Trophoblast cell (in vitro differentiated cells and primary cell): ENCODE measurements at regions not wholly inside any gene's neighbourhood (a gene's known extent, or its start where the extent isn't known, plus 50 kb on each side); places are given as distances from the start of the nearest gene placed in this dataset.
"Not testable (repeated sequence)": the region's sequence is repeated elsewhere in the genome, so short reads cannot be mapped to it uniquely, and the experiment has no call there.

Experiments used
- DNase-seq, 2 donors: peaks; one replicate each; pipeline ENCODE4 v3.0.0-alpha.2; 2016
- H2AFZ ChIP-seq: 2 replicates; pipeline ENCODE4 v1.6.1; 2013; ENCODE audit warnings: low read length, moderate library complexity, mild to moderate bottlenecking; ENCODE audit not compliant: insufficient read depth, poor library complexity
- H2AK5ac ChIP-seq: 2 replicates; pipeline ENCODE4 v1.6.1; 2013; ENCODE audit warnings: mild to moderate bottlenecking, low read length
- H2BK120ac ChIP-seq: 2 replicates; pipeline ENCODE4 v1.6.1; 2013; ENCODE audit warnings: low read length, mild to moderate bottlenecking, moderate library complexity; ENCODE audit not compliant: insufficient read depth, poor library complexity
- H2BK12ac ChIP-seq: 2 replicates; pipeline ENCODE4 v1.6.1; 2013; ENCODE audit warnings: mild to moderate bottlenecking, low read length, moderate library complexity
- H2BK5ac ChIP-seq: 2 replicates; pipeline ENCODE4 v1.6.1; 2013; ENCODE audit warnings: low read length, low read depth, moderate library complexity, mild to moderate bottlenecking; ENCODE audit not compliant: poor library complexity
- H3K14ac ChIP-seq: 2 replicates; pipeline ENCODE4 v1.6.1; 2013; ENCODE audit warnings: mild to moderate bottlenecking, low read length
- H3K18ac ChIP-seq: 2 replicates; pipeline ENCODE4 v1.6.1; 2013; ENCODE audit warnings: mild to moderate bottlenecking, low read length
- H3K23ac ChIP-seq: 2 replicates; pipeline ENCODE4 v1.6.1; 2013; ENCODE audit warnings: low read length
- H3K27ac ChIP-seq: 2 replicates; pipeline ENCODE4 v1.5.1; 2013; ENCODE audit warnings: low read depth, mild to moderate bottlenecking, inconsistent platforms, low read length, moderate library complexity
- H3K27me3 ChIP-seq: 2 replicates; pipeline ENCODE4 v1.6.1; 2013; ENCODE audit warnings: inconsistent platforms, mild to moderate bottlenecking, low read length, moderate library complexity; ENCODE audit not compliant: insufficient read depth
- H3K36me3 ChIP-seq, 2 experiments: 1 replicate in 1 of 2; 2 replicates in 1 of 2; pipeline ENCODE4 v1.6.1; 2013; ENCODE audit warnings: low read length in 2 of 2, mild to moderate bottlenecking in 2 of 2, moderate library complexity in 1 of 2; ENCODE audit not compliant: insufficient read depth in 2 of 2, control insufficient read depth in 1 of 2
- H3K4ac ChIP-seq: 2 replicates; pipeline ENCODE4 v1.6.1; 2013; ENCODE audit warnings: low read depth, mild to moderate bottlenecking, low read length, moderate library complexity
- H3K4me1 ChIP-seq, 2 experiments: 1 replicate in 1 of 2; 2 replicates in 1 of 2; pipeline ENCODE4 v1.6.1; 2013; ENCODE audit warnings: low read length in 2 of 2, mild to moderate bottlenecking in 2 of 2, moderate library complexity in 1 of 2; ENCODE audit not compliant: insufficient read depth in 2 of 2, control insufficient read depth in 1 of 2
- H3K4me2 ChIP-seq: 2 replicates; pipeline ENCODE4 v1.6.1; 2013; ENCODE audit warnings: inconsistent platforms, mild to moderate bottlenecking, low read length, moderate library complexity
- H3K4me3 ChIP-seq: 2 replicates; pipeline ENCODE4 v1.5.1; 2013; ENCODE audit warnings: mild to moderate bottlenecking, low read depth, low read length, inconsistent platforms
- H3K79me1 ChIP-seq: one replicate; pipeline ENCODE4 v1.6.1; 2013; ENCODE audit warnings: low read length
- H3K79me2 ChIP-seq: 2 replicates; pipeline ENCODE4 v1.6.1; 2013; ENCODE audit warnings: low read length, mild to moderate bottlenecking; ENCODE audit not compliant: control insufficient read depth, insufficient read depth, poor library complexity
- H3K9ac ChIP-seq: 2 replicates; pipeline ENCODE4 v1.6.1; 2013; ENCODE audit warnings: mild to moderate bottlenecking, low read length
- H3K9me3 ChIP-seq: 2 replicates; pipeline ENCODE4 v1.6.1; 2013; ENCODE audit warnings: low read depth, mild to moderate bottlenecking, control low read depth, inconsistent platforms, low read length; ENCODE audit not compliant: insufficient read depth
- H4K12ac ChIP-seq: 2 replicates; pipeline ENCODE4 v1.6.1; 2013; ENCODE audit warnings: low read depth, mild to moderate bottlenecking, low read length, moderate library complexity
- H4K8ac ChIP-seq: 2 replicates; pipeline ENCODE4 v1.6.1; 2013; ENCODE audit warnings: low read depth, mild to moderate bottlenecking, low read length, moderate library complexity
- H4K91ac ChIP-seq: one replicate; pipeline ENCODE4 v1.6.1; 2013; ENCODE audit warnings: low read depth, mild to moderate bottlenecking, low read length, moderate library complexity
- WGBS: extraction: QIAGEN DNeasy Blood & Tissue Kit; methylation state at CpG from one replicate; pipeline ENCODE4 v1.1.7; 2013; ENCODE audit warnings: missing lambda C conversion rate; ENCODE audit not compliant: insufficient read length, insufficient coverage; ENCODE audit errors: extremely low coverage; 5-methylcytosine and 5-hydroxymethylcytosine counted together

DNA sequence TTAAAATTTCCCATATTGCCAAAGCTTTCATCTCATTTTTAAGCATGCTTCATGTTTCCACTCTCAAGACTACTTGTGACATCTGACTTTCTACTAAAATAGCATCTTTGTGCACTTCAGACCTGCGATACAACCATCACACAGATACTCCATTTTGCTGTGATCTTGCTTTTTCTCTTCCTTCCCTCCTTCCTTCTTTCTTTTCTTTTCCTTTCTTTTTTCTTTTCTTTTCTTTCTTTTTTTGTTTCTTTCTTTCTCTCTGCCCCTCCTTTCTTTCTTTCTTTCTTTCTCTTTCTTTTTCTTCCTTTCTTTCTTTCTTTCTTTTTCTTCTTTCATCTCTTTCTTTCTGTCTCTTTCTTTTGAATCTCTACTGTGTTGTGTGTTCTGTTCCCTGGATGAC lies 194.0 kb upstream of the KCND2 start:
- Histone ChIP-seq H3K4me3 (no peak overlapping the region), H3K14ac (no peak overlapping the region), H3K79me2 (no peaks in the 10 kb centered on the region), H3K23ac (no peak overlapping the region), H2AK5ac (no peak overlapping the region), H2BK12ac (no peak overlapping the region), H2BK120ac (no peak overlapping the region), H3K79me1 (no peaks in the 10 kb centered on the region), H4K12ac (no peak overlapping the region), H3K27me3 (no peaks in the 10 kb centered on the region), H3K27ac (no peak overlapping the region), H3K4me1 (no peaks in the 10 kb centered on the region), H3K18ac (no peak overlapping the region), H3K9me3 (no peaks in the 10 kb centered on the region), H2BK5ac (no peak overlapping the region), H2AFZ (no peak overlapping the region), H3K4ac (no peak overlapping the region), H3K36me3 (no peaks in the 10 kb centered on the region), H4K8ac (no peak overlapping the region), H3K9ac (no peak overlapping the region), H3K4me2 (no peak overlapping the region), H4K91ac (no peak overlapping the region)
- no CpG with 5 or more reads among the region's 1 CpG for WGBS
- DNase-seq: no peak

DNA sequence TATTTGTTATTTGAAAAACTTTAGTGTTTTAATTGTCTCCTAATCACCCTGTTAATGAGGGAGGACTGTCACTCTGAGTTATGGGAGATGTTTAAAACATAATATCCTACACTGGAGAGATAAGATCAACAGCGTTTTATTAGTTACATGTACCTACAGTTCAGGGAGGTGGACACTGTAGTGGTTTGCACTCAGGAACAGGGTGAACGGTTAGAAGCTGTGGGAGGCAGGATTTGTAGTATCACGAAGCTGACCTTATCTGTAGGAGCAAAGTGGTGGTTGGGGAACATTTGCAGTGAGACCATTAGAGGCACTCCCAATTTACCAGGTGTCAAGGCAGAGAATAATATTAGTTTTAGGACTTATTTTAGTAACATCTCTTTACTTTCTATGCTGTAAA lies 193.3 kb upstream of the KCND2 start:
- no peak overlapping the region for H2AK5ac ChIP-seq
- H3K9ac ChIP-seq: no peak overlapping the region
- H3K4me1 ChIP-seq: no peaks in the 10 kb centered on the region
- no peak overlapping the region for H3K4ac ChIP-seq
- no peak overlapping the region for H4K91ac ChIP-seq
- H3K27me3 ChIP-seq: no peaks in the 10 kb centered on the region
- no peak for DNase-seq
- no peak overlapping the region for H2BK12ac ChIP-seq
- no peak overlapping the region for H3K4me2 ChIP-seq
- H2BK120ac ChIP-seq: no peak overlapping the region
- H4K8ac ChIP-seq: no peak overlapping the region
- no peak overlapping the region for H2AFZ ChIP-seq
- no peak overlapping the region for H3K23ac ChIP-seq
- no peaks in the 10 kb centered on the region for H3K9me3 ChIP-seq
- no CpG with 5 or more reads among the region's 3 CpGs for WGBS
- no peak overlapping the region for H3K4me3 ChIP-seq
- H4K12ac ChIP-seq: no peak overlapping the region
- H3K27ac ChIP-seq: no peak overlapping the region
- no peaks in the 10 kb centered on the region for H3K79me1 ChIP-seq
- H3K18ac ChIP-seq: no peak overlapping the region
- H2BK5ac ChIP-seq: no peak overlapping the region
- H3K36me3 ChIP-seq: no peaks in the 10 kb centered on the region
- H3K14ac ChIP-seq: no peak overlapping the region
- no peaks in the 10 kb centered on the region for H3K79me2 ChIP-seq

DNA sequence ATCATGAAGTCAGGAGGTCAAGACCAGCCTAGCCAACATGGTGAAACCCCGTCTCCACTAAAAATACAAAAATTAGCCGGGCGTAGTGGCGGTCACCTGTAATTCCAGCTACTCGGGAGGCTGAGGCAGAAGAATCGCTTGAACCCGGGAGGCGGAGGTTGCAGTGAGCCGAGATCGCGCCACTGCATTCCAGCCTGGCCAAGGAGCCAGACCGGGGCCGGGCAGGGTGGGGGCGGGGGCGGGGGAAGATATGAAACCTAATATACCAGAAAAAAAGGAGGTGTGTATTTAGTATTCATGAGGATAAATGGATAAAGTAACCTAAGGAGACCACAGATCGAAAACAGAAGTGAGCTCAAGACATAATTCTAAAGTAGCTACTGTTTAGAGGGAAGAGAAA lies 186.5 kb upstream of the KCND2 start:
- WGBS: no CpG with 5 or more reads among the region's 16 CpGs

DNA sequence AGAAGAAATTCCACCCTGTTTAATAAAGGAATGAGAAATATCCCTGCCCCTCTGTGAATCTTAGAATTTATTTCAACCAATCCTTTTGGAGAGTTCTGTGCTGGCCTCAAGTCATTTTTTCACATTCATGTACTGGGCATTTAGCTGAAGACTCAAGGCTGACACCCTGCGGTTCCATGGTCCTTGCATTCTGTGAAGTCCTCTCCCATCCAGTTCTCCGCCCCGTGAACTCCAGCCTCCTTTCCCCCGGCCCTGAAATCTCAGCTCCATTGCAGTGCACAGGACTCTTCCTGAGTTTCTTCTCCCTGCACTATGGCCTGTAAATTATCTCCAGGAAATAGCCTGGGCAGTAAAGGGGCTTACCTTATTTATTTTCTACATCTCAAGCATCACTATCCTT lies 183.0 kb upstream of the KCND2 start:
- H3K9me3 ChIP-seq: no peaks in the 10 kb centered on the region
- no peak overlapping the region for H4K12ac ChIP-seq
- H3K4me1 ChIP-seq: no peaks in the 10 kb centered on the region
- H3K4me3 ChIP-seq: no peak overlapping the region
- no peak overlapping the region for H3K9ac ChIP-seq
- peak; percentile 17 to 43 for DNase-seq
- no CpG with 5 or more reads among the region's 4 CpGs for WGBS
- no peak overlapping the region for H3K14ac ChIP-seq
- H3K4ac ChIP-seq: no peak overlapping the region
- H2BK5ac ChIP-seq: no peak overlapping the region
- H3K36me3 ChIP-seq: no peaks in the 10 kb centered on the region
- H3K23ac ChIP-seq: peak overlapping the region; percentile 61
- H3K18ac ChIP-seq: no peak overlapping the region
- H4K8ac ChIP-seq: no peak overlapping the region
- no peak overlapping the region for H2AK5ac ChIP-seq
- no peak overlapping the region for H2BK120ac ChIP-seq
- H3K27ac ChIP-seq: no peak overlapping the region
- H2AFZ ChIP-seq: no peak overlapping the region
- no peak overlapping the region for H3K4me2 ChIP-seq
- H2BK12ac ChIP-seq: no peak overlapping the region
- H3K27me3 ChIP-seq: no peaks in the 10 kb centered on the region
- H3K79me1 ChIP-seq: no peaks in the 10 kb centered on the region
- no peaks in the 10 kb centered on the region for H3K79me2 ChIP-seq
- H4K91ac ChIP-seq: no peak overlapping the region

More for the DNA sequence above, 186.5 kb upstream of the KCND2 start:
- not testable (repeated sequence) for H3K9ac ChIP-seq, H3K23ac ChIP-seq, H3K4ac ChIP-seq, H3K4me3 ChIP-seq, H2BK120ac ChIP-seq, H3K4me1 ChIP-seq, H4K12ac ChIP-seq, H2AFZ ChIP-seq, DNase-seq, H3K14ac ChIP-seq, H2BK5ac ChIP-seq, H3K4me2 ChIP-seq, H3K18ac ChIP-seq, H3K79me2 ChIP-seq, H3K36me3 ChIP-seq, H3K9me3 ChIP-seq, H2BK12ac ChIP-seq, H4K8ac ChIP-seq, H4K91ac ChIP-seq, H2AK5ac ChIP-seq, H3K27me3 ChIP-seq, H3K79me1 ChIP-seq, H3K27ac ChIP-seq
